Stimulated activated CD4-positive, alpha-beta T cell treated with anti-CD3 and anti-CD28 coated beads, Interleukin-15, amount 100 ng/mL, for 24 hours (primary cell): ENCODE measurements at regions not wholly inside any gene's neighbourhood (a gene's known extent, or its start where the extent isn't known, plus 50 kb on each side); places are given as distances from the start of the nearest gene placed in this dataset.
A peak's percentile ranks its signal among the peaks of the same experiment; 100 is the strongest.
"Not testable (repeated sequence)": the region's sequence is repeated elsewhere in the genome, so short reads cannot be mapped to it uniquely, and the experiment has no call there.

Experiments used
- DNase-seq: peaks from one replicate; pipeline ENCODE4 v3.0.0-alpha.2; 2020

DNA sequence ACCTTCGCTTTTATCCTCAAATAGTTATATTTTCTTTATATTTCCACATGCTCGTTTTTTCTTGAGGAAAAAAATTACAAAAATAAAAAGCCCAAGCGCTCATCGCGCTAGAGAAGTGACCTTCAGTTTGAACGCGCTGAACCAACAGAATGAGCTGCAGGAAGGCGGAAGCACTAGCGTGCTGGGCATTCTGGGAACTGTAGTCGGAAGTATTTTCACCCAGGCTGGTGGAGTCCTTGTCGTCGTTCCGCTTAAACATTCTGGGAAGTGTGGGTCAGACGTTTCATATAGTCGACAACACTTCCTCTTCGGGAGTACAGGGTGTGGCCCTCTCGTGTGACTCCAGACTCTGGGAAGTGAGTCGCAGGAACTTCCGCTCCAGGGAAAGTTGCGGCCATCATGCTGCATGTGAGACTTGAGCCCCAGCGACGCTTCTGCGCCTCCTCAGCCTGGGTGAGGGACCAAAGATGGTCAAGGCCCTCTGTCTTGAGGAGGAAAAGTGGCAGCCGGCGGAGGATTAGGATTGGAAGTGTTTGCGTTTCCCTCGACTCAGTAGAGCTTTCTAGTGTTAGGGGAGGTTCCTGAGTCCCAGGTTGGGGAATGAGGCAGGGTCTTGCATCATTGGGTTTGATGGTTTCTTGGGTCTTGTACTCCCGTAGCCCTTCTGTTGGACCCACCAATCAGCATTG lies 84.1 kb upstream of the GPR39 start:
- DNase-seq: not testable (repeated sequence)

GRCh38 chr2:132337135-132337534 lies 79.5 kb upstream of the GPR39 start:
- DNase-seq: not testable (repeated sequence)

DNA sequence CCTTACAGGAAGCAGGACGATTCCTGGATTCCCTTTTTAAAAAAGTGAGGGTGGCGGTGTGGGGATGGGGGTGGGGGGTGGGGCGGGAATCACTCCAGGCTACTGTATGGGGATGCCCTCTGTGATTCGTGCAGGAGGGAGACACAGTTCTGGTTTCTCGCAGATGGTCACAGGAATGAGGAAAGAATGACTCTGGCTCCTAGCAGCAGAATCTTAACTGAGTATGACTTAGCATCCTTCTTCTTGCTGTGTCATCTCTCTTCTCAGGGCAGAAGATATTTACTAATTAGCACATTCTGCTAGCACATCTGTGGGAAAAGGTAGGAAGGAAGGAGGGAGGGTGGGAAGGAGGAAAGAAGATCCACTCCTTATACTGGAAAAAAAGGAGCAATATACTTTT lies 78.8 kb upstream of the GPR39 start:
- not testable (repeated sequence) for DNase-seq

GRCh38 chr2:132347041-132347780 lies 69.4 kb upstream of the GPR39 start:
- not testable (repeated sequence) for DNase-seq

DNA sequence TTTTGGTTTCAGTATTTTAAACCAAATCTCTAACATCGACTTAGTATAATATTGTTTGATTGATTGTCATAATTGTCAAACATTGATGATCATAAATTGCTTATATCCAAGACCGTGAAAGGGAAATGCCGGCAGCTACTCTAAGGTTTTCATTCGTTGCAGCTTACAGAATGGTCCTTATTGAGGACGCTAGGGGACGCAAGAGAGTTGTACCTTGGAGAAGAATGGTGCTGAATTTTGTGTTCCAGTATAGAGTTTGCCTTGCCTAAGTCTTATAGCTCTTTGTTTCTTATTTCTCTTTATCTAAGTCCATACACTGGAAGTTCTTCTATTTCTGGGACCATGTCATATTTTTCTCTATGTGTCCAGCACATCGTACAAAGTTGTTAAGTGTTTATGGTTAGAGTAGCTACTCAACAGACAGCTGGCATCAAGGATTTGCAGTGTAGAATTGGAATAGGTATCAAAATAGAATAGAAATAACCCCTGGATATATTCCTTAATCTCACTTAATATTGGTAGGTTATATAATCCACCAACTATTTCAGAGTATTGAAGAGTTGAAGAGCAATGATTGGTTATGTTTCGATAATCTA lies 67.4 kb upstream of the GPR39 start:
- not testable (repeated sequence) for DNase-seq

- not testable (repeated sequence) for DNase-seq
Measured at GRCh38 chr2:132351668-132352067, 64.9 kb upstream of the GPR39 start.

DNA sequence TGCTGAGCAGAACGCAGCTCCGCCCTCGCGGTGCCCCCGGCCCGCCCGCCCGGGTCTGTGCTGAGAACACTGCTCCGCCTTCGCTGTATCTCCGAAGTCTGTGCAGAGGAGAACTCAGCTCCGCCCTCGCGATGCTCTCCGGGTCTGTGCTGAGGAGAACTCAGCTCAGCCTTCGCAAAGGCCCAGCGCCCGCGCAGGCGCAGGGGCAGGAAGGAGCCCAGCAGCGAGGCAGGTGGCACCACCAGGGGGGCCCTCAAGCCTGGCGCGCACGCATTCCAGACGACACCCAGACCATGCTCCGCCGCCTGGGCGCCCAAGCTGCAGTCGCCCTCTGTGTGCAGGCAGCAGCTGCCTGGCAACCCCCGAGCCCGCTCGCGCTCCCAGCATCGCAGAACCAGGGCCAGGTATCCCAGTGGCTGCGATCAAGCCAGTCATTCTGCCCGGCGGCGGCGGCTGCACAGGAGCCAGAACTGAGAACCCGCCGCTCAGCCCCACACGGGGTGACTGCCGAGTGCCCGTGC lies 64.1 kb upstream of the GPR39 start:
- DNase-seq: peak; percentile 6

DNA sequence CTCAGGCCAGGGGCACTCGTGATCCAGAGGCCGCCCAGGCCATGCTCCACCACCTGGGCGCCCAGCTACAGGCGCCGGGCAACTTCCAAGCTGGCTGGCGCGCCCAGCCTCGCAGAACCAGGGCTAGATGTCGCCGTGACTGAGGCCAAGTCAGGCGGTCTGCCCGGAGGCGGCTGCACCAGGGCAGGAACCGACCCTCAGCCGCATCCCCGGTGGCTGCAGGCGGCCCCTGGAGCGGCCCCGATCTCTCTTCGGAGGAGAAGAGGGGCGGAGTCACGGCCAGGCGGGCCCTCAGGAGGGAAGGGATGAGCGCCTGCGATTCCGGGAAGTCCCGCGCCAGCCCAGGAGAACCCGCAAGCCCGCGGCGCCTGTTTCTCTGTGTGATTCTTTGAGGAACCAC lies 63.2 kb upstream of the GPR39 start:
- not testable (repeated sequence) for DNase-seq

DNA sequence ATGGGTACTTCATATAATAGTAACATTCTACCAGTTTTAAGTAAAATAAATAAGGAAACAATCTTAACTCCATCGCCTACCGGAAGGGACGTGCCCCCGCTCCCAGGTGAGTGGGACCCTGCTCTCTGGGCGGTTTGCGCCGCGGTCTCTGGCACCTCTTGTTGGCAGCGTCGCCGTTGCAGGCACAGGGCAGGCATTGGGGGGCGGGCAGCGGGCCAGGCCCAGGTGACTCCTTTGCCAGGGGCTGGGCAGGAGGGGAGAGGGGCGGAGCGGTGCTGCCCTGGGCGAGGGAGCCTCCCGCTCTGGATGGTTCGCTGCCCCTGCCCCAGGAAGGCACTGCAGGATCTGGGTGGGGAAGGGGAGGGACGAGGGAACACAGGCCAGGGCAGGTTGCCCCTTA lies 55.6 kb upstream of the GPR39 start:
- not testable (repeated sequence) for DNase-seq

DNA sequence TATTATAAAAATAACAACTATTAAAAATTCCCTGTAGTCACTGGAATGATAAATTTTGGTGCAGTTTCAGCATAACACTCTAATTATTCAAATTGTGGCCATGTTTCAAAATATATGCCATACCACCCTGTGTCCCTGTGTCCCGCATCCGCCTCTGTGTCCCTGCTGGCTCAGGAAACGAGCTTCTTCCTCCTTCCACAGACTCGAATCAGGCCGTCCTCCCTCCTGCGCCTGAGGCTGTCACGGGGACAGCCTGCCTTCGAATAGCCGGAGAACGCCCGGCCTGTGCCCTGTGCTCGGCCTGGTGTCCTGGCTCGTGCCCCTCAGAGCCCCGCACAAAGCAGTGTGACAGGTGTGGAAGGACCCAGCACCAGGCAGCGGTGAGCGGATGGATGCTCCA lies 55.1 kb upstream of the GPR39 start:
- not testable (repeated sequence) for DNase-seq

DNA sequence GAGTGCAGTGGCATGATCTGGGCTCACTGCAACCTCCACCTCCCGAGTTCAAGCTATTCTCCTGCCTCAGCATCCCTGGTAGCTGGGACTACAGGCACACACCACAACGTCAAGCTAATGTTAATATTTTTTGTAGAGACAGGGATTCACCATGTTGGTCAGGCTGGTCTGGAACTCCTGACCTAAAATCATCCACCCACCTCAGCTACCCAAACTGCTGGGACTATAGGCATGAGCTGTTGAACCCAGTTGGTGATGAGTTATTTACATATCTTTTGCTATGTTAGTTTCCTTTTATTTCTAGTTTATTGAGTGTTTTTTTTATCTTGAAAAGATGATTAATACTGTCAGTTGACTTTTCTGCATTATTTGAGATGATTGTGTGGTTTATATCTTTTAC lies 53.3 kb upstream of the GPR39 start:
- not testable (repeated sequence) for DNase-seq

DNA sequence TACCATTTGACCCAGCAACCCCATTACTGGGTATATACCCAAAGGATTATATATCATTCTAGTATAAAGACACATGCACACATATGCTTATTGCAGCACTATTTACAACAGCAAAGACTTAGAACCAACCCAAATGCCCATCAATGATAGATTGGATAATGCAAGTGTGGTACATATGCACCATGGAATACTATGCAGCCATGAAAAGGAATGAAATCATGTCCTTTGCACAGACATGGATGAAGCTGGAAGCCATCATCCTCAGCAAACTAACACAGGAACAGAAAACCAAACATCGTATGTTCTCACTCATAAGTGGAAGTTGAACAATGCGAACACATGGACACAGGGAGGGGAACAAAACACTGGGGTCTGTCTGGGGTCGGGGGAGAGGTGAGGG lies 50.6 kb upstream of the GPR39 start:
- not testable (repeated sequence) for DNase-seq

DNA sequence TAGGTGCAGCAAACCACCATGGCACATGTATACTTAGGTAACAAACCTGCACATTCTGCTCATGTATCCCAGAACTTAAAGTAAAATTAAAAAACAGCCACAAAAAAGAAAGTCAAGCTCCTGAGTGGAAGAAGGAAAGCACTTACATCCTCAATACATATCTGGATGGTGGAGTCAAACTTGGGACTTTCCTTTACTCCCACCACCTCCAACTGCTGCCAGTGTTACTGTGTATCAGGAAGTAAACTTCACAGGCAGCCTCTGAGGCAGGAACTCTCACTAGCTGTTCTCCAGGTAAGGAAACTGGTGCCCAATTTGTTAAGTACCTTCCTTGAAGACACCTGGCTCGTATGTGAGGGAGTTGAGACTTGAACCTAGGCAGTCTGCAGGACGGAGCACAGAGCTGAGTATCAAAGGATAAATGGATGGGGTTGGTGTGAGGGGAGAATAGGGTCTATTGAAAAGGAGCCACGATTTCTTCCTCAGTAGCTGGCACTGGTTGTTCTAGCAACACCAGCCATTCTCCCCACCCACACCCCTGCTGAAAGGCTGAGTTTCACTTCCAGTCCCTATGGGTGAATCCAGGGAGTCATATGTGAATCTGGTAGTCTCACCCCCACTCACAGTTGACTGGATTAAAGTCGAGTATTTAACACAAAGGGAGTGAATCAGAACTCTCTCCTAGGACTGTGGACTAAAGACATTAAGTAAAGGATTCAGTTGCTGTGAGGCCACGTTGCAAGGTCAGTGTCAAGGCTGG lies 50.0 kb upstream of the GPR39 start:
- DNase-seq: no peak
